HCT116 (cell line): ENCODE measurements at regions not wholly inside any gene's neighbourhood (a gene's known extent, or its start where the extent isn't known, plus 50 kb on each side); places are given as distances from the start of the nearest gene placed in this dataset.

ENCODE experiments used
- ATAC-seq: fragments of 200-7000 bp; cut with Tn5 transposase; 2 replicates; pipeline ENCODE4 v1.9.1; 2020; ENCODE audit warnings: mild to moderate bottlenecking, moderate library complexity
- BruUV-seq: library from RNA; stranded (reverse); fragments of 400-500 nt; replicated peaks from 2 replicates; lab custom pipeline; 2021; lab: Mats Ljungman, UMichigan
- CTCF ChIA-PET: fragments of 300-600 bp; sonication (Branson Sonifier 250); formaldehyde crosslinking; loops from one replicate; lab custom pipeline; 2021; ENCODE audit warnings: antibody characterized with exemption; lab: Charles Lee
- POLR2A ChIA-PET: fragments of 300-600, 350-600 bp; sonication (Branson Sonifier 250); formaldehyde crosslinking; loops from one replicate; lab custom pipeline; 2021; ENCODE audit warnings: antibody characterized with exemption; lab: Charles Lee
- RAD21 ChIA-PET, 2 experiments: fragments of 300-600 bp; sonication (Branson Sonifier 250); formaldehyde crosslinking; loops; one replicate each; lab custom pipeline; 2023; ENCODE audit warnings: low total read pairs in 2 of 2; ENCODE audit not compliant: uncharacterized antibody in 2 of 2, unreplicated experiment in 2 of 2, low non-redundant PET in 1 of 2; lab: Charles Lee
- DNase-seq: peaks from one replicate; pipeline ENCODE4 v3.0.0-alpha.2; 2010; ENCODE audit warnings: low read depth, low spot score
- H2AFZ ChIP-seq: fragments of 200-600 bp; shearing (Covaris generic), sonication (generic); 2 replicates; pipeline ENCODE4 v1.6.1; 2017; ENCODE audit warnings: low read depth, mixed run types, mixed read lengths, antibody characterized with exemption, low read length; ENCODE audit not compliant: poor library complexity, severe bottlenecking
- H3K27ac ChIP-seq: 2 replicates; pipeline ENCODE4 v1.5.1; 2012; ENCODE audit warnings: low read depth, low read length
- H3K27me3 ChIP-seq: fragments of 200-600 bp; sonication (generic); 2 replicates; pipeline ENCODE4 v1.6.1; 2016; ENCODE audit warnings: mixed run types, low read length, mixed read lengths; ENCODE audit not compliant: insufficient read depth
- H3K36me3 ChIP-seq, 2 experiments: fragments of 200-500 bp in 1 of 2; fragments of 200-600 bp in 1 of 2; sonication (Bioruptor generic) in 1 of 2; sonication (generic) in 1 of 2; 2 replicates each; pipeline versions ENCODE4 v1.5.1 to v1.6.1; 2014 to 2016; ENCODE audit warnings: low read length in 2 of 2, inconsistent platforms in 1 of 2, mixed read lengths in 1 of 2, mixed run types in 1 of 2; ENCODE audit not compliant: insufficient read depth in 2 of 2, control insufficient read depth in 1 of 2
- H3K4me1 ChIP-seq, 2 experiments: fragments of 200-600 bp in 1 of 2; sonication (generic) in 1 of 2; 2 replicates each; pipeline versions ENCODE4 v1.5.1 to v1.6.1; 2012 to 2017; ENCODE audit warnings: low read length in 2 of 2, inconsistent platforms in 1 of 2, mild to moderate bottlenecking in 1 of 2, mixed read lengths in 1 of 2, mixed run types in 1 of 2, moderate library complexity in 1 of 2; ENCODE audit not compliant: insufficient read depth in 2 of 2, control insufficient read depth in 1 of 2
- H3K4me2 ChIP-seq: fragments of 200-600 bp; sonication (generic); 2 replicates; pipeline ENCODE4 v1.6.1; 2017; ENCODE audit warnings: mixed run types, low read length, mixed read lengths
- H3K4me3 ChIP-seq, 2 experiments: fragments of 200-600 bp in 1 of 2; sonication (generic) in 1 of 2; replicated peaks in 1 of 2; 2 replicates each; pipeline ENCODE4 v1.5.1; 2011 to 2016; ENCODE audit warnings: low read length in 2 of 2, control low read depth in 1 of 2, low read depth in 1 of 2, mild to moderate bottlenecking in 1 of 2, mixed read lengths in 1 of 2, mixed run types in 1 of 2
- H3K79me2 ChIP-seq: fragments of 200-600 bp; sonication (generic); 2 replicates; pipeline ENCODE4 v1.6.1; 2017; ENCODE audit warnings: mild to moderate bottlenecking, mixed run types, low read length, moderate library complexity, mixed read lengths; ENCODE audit not compliant: insufficient read depth
- H3K9ac ChIP-seq: fragments of 200-600 bp; sonication (generic); 2 replicates; pipeline ENCODE4 v1.6.1; 2016; ENCODE audit warnings: low read length, mixed read lengths
- H3K9me2 ChIP-seq: fragments of 200-600 bp; sonication (generic), shearing (Covaris generic); 2 replicates; pipeline ENCODE4 v1.6.1; 2017; ENCODE audit warnings: mixed run types, mild to moderate bottlenecking, moderate library complexity; ENCODE audit not compliant: insufficient read depth
- H3K9me3 ChIP-seq, 2 experiments: fragments of 200-500 bp in 1 of 2; fragments of 200-600 bp in 1 of 2; sonication (Bioruptor generic) in 1 of 2; sonication (generic) in 1 of 2; 2 replicates each; pipeline ENCODE4 v1.6.1; 2014 to 2017; ENCODE audit warnings: low read length in 2 of 2, mixed read lengths in 2 of 2, inconsistent platforms in 1 of 2, low read depth in 1 of 2, mild to moderate bottlenecking in 1 of 2, mixed run types in 1 of 2, moderate library complexity in 1 of 2; ENCODE audit not compliant: control insufficient read depth in 1 of 2, insufficient read depth in 1 of 2
- H4K20me1 ChIP-seq: fragments of 200-600 bp; sonication (generic), shearing (Covaris generic); 2 replicates; pipeline ENCODE4 v1.6.1; 2017; ENCODE audit warnings: mixed run types, mild to moderate bottlenecking, moderate library complexity; ENCODE audit not compliant: insufficient read depth
- CEBPB ChIP-seq: IDR thresholded peaks from 2 replicates; pipeline ENCODE4 v1.6.1; 2012; ENCODE audit warnings: low read depth
- EGR1 ChIP-seq: IDR thresholded peaks from 2 replicates; pipeline ENCODE4 v1.6.1; 2012; ENCODE audit warnings: low read depth
- EZH2 ChIP-seq: fragments of 200-600 bp; sonication (generic); IDR thresholded peaks from 2 replicates; pipeline ENCODE4 v1.6.1; 2017; ENCODE audit warnings: antibody characterized with exemption, mixed run types
- EZH2phosphoT487 ChIP-seq: fragments of 200-600 bp; IDR thresholded peaks from 2 replicates; pipeline ENCODE4 v1.6.1; 2018; ENCODE audit warnings: antibody characterized with exemption, borderline replicate concordance
- POLR2A ChIP-seq: IDR thresholded peaks from 2 replicates; pipeline ENCODE4 v1.7.0; 2011; ENCODE audit warnings: borderline replicate concordance; ENCODE audit not compliant: insufficient read depth, insufficient read length; ENCODE audit errors: extremely low read depth
- POLR2AphosphoS5 ChIP-seq: IDR thresholded peaks from 2 replicates; pipeline ENCODE4 v1.6.1; 2011; ENCODE audit warnings: mild to moderate bottlenecking, low read depth, low read length, moderate library complexity
- SIN3A ChIP-seq: IDR thresholded peaks from 2 replicates; pipeline ENCODE4 v1.6.1; 2012; ENCODE audit warnings: low read depth
- ZNF274 ChIP-seq: fragments of 200-500 bp; sonication (Bioruptor generic); IDR thresholded peaks from 2 replicates; pipeline ENCODE4 v1.6.1; 2014; ENCODE audit warnings: mild to moderate bottlenecking, low read depth, low read length, inconsistent platforms
- intact Hi-C: fragments of 100-400 bp; cut with micrococcal nuclease; formaldehyde crosslinking; loops from 2 replicates; pipeline ENCODE4 v1.10.0; 2022
- TF ChIP-seq, protein P1 (sequence below): IDR thresholded peaks from 2 replicates; pipeline ENCODE4 v1.6.1; 2012
- TF ChIP-seq, protein P2 (sequence below): IDR thresholded peaks from 2 replicates; pipeline ENCODE4 v1.6.1; 2012
- TF ChIP-seq, protein P3 (sequence below), 3 experiments: fragments of 200-600 bp in 1 of 3; sonication (generic) in 1 of 3; IDR thresholded peaks in 2 of 3; conservative IDR thresholded peaks in 1 of 3; 2 replicates each; pipeline ENCODE4 v1.5.1; 2012 to 2017; ENCODE audit warnings: low read depth in 2 of 3, low read length in 2 of 3, antibody characterized with exemption in 1 of 3, borderline replicate concordance in 1 of 3, control low read depth in 1 of 3, mild to moderate bottlenecking in 1 of 3, mixed read lengths in 1 of 3, mixed run types in 1 of 3, moderate library complexity in 1 of 3; ENCODE audit not compliant: insufficient read depth in 1 of 3
- TF ChIP-seq, protein P4 (sequence below): IDR thresholded peaks from 2 replicates; pipeline ENCODE4 v1.6.1; 2011; ENCODE audit warnings: mild to moderate bottlenecking, low read length, moderate library complexity; ENCODE audit not compliant: insufficient replicate concordance; ENCODE audit errors: extremely low read depth

DNA sequence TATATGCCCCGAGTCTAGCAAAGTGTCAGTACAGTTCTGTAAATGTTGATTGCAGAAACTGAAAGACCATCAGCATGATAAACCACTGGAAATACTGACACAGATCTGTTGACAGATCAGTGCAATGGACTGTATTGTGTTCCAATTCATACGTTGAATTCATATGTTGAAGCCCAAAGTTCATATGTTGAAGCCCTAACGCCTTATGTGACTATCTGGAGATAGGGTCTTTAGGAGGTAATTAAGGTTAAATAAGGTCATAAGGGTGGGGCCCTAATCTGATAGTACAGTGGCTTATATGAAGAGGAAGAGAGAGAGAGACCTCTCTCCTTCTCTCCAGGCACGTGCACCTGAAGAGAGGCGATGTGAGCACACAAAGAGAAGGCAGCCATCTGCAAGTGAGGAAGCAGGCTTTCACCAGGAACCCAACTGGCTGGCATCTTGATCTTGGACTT, 144.7 kb downstream of the MRPL39 start:
- Histone ChIP-seq H2AFZ (no peak overlapping the region), H3K9ac (no peak overlapping the region), H3K79me2 (no peaks in the 10 kb centered on the region)
- intact Hi-C loops, result no loop called here
- ChIA-PET CTCF (no interaction called here), RAD21 (no interaction called here)
- TF ChIP-seq, protein P1, sequence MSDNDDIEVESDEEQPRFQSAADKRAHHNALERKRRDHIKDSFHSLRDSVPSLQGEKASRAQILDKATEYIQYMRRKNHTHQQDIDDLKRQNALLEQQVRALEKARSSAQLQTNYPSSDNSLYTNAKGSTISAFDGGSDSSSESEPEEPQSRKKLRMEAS, result no peak
- TF ChIP-seq POLR2A (no peak), SIN3A (no peak), POLR2AphosphoS5 (no peak), CEBPB (no peak), EZH2 (no peak), ZNF274 (no peak), EZH2phosphoT487 (no peak), EGR1 (no peak)
- TF ChIP-seq, protein P2, sequence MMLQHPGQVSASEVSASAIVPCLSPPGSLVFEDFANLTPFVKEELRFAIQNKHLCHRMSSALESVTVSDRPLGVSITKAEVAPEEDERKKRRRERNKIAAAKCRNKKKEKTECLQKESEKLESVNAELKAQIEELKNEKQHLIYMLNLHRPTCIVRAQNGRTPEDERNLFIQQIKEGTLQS, result no peak
- TF ChIP-seq, protein P3, sequence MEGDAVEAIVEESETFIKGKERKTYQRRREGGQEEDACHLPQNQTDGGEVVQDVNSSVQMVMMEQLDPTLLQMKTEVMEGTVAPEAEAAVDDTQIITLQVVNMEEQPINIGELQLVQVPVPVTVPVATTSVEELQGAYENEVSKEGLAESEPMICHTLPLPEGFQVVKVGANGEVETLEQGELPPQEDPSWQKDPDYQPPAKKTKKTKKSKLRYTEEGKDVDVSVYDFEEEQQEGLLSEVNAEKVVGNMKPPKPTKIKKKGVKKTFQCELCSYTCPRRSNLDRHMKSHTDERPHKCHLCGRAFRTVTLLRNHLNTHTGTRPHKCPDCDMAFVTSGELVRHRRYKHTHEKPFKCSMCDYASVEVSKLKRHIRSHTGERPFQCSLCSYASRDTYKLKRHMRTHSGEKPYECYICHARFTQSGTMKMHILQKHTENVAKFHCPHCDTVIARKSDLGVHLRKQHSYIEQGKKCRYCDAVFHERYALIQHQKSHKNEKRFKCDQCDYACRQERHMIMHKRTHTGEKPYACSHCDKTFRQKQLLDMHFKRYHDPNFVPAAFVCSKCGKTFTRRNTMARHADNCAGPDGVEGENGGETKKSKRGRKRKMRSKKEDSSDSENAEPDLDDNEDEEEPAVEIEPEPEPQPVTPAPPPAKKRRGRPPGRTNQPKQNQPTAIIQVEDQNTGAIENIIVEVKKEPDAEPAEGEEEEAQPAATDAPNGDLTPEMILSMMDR (IDR thresholded peaks at IDR 0.05 in 2 of 3, conservative IDR thresholded peaks at IDR 0.05 in 1 of 3; ENCODE audit: borderline replicate concordance in 1 of 3, insufficient read depth in 1 of 3, low read depth in 2 of 3, low read length in 2 of 3), result no peak
- TF ChIP-seq, protein P4, sequence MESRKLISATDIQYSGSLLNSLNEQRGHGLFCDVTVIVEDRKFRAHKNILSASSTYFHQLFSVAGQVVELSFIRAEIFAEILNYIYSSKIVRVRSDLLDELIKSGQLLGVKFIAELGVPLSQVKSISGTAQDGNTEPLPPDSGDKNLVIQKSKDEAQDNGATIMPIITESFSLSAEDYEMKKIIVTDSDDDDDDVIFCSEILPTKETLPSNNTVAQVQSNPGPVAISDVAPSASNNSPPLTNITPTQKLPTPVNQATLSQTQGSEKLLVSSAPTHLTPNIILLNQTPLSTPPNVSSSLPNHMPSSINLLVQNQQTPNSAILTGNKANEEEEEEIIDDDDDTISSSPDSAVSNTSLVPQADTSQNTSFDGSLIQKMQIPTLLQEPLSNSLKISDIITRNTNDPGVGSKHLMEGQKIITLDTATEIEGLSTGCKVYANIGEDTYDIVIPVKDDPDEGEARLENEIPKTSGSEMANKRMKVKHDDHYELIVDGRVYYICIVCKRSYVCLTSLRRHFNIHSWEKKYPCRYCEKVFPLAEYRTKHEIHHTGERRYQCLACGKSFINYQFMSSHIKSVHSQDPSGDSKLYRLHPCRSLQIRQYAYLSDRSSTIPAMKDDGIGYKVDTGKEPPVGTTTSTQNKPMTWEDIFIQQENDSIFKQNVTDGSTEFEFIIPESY, result no peak
- TF ChIP-seq, all 23 proteins: peak for 0
- BruUV-seq, result no TSS peak
- ATAC-seq (no peak), DNase-seq (no peak)
- Histone ChIP-seq H3K4me2 (no peak overlapping the region), H3K4me3 (no peak overlapping the region), H3K27me3 (no peaks in the 10 kb centered on the region), H3K36me3 (no peaks in the 10 kb centered on the region), H4K20me1 (no peaks in the 10 kb centered on the region), H3K27ac (no peak overlapping the region), H3K9me2 (no peaks in the 10 kb centered on the region), H3K4me1 (no peaks in the 10 kb centered on the region), H3K9me3 (no peaks in the 10 kb centered on the region)
- POLR2A ChIA-PET, result no interaction called here
